ENCODE measurements at regions not wholly inside any gene's neighbourhood (a gene's known extent, or its start where the extent isn't known, plus 50 kb on each side); places are given as distances from the start of the nearest gene placed in this dataset.
"Not testable (repeated sequence)": the region's sequence is repeated elsewhere in the genome, so short reads cannot be mapped to it uniquely, and the experiment has no call there.

DNA sequence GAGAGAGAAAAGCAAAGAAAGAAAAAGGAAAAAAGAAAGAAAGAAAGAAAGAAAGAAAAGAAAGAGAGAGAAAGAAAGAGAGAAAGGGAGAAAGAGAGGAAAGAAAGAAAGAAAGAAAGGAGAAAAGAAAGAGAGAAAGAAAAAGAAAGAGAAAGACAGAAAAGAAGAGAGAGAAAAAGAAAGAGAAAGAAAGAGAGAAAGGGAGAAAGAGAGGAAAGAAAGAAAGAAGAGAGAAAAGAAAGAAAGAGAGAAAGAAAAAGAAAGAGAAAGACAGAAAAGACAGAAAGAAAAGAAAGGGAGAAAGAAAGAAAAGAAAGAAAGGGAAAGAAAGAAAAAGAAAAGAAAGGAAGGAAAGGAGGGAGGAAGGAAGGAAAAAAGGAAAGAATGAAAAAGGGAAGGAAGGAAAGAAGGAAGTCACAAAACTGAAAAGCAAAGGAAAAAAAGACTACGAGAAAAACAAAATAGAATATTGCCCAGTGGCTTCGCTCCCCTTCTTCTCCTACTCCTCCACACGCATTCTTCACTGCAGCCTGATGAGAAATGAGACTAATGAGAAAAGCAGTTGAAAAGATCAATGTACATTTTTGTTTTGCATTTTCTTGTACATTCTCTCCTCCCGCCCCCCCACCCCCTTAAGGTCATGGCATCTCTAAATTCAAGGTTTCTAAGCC lies 170.0 kb downstream of the SOD2 start:
- DNase-seq, result no peak

DNA sequence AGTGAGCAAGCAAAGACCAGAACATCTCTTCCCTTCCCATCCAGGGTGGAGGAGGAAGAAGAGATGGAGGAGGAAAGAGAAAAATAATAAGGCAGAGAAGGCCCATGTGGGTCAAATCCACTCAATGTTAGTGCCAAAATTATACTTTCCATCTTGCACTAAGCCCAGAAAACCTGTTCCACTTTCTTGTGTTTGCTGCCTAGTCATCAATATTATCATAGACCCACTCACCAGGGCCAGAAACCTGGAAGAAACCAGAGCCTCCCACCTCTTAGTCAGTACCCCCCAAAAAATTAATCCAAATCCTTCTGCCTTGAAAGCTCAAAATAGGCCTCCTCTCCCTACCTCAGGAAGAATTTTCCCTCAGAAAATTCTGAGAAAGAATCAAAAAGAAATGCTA lies 171.1 kb downstream of the SOD2 start:
- no peak for DNase-seq

GRCh38 chr6:159520002-159520401 lies 173.0 kb downstream of the SOD2 start:
- no peak for DNase-seq

DNA sequence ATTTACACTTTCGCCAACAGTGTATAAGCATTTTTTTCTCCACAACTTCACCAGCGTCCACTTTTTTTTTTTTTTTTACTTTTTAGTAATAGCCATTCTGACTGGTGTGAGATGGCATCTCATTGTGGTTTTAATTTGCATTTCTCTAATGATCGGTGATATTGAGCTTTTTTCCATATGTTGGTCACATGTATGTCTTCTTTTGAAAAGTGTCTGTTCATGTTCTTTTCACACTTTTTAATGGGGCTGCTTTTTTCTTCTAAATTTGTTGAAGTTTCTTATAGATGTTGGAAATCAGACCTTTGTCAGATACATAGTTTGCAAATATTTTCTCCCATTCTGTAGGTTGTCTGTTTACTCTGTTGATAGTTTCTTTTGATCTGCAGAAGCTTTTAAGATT lies 177.2 kb downstream of the SOD2 start:
- DNase-seq, result not testable (repeated sequence)

- no peak for DNase-seq
Observed at GRCh38 chr6:159513914-159514313, 179.1 kb downstream of the SOD2 start.

GRCh38 chr6:159513074-159513720 lies 179.8 kb downstream of the SOD2 start:
- DNase-seq, result no peak

DNA sequence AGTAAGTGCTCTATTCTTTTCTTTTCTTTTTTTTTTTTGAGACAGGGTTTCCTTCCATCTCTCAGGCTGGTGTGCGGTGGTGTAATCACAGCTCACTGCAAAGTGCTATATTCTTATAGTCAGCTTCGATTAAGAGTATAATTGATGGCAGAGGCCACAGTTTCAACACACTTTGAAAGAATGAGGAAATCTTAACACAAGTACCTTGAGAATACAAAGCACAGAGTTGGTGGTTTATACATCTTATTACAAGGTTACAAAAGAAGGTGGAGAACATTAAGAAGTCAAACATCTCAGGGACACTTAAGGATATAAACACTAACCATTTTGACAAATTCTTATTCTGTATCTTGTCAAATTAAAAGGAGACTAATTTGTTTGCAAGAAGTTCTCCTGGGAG lies 180.5 kb downstream of the SOD2 start:
- no peak for DNase-seq

DNA sequence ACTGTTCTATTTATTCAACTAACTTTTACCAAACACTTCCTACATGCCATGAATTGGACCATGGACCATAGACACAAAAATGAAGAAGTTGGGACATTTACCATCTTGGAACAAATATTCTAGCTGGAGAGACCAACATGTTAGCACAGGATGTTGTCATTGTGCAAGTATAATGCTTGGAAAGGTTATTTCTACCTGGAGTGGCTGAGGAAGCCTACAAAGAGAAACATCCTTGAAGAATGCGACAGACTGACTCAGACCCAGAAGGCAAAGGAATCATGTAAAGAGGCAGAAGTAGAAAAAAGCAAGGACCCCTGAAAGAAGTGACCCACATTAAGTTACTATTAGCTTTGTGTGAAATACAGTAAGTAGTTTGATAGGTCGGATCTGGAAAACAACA lies 180.9 kb downstream of the SOD2 start:
- DNase-seq, result no peak

GRCh38 chr6:159510141-159510540 lies 182.9 kb downstream of the SOD2 start:
- DNase-seq, result no peak

DNA sequence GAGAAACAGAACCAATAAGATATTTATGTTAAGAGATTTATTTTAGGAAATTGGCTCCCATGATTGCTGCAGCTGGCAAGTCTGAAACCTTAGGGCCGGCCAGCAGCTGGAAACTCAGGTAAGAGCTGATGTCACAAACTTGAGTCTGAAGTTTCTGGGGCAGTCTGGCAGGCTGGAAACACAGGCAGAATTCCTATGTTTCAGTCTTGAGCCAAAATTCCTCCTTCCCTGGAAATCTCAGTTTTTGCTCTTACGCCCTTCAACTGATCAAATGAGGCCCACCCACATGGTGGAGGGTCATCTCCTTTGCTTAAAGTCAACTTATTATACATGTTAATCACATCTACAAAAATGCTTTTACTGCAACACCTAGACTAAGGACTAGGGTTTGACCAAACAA lies 184.1 kb downstream of the SOD2 start:
- DNase-seq, result no peak

GRCh38 chr6:159506048-159506447 lies 187.0 kb downstream of the SOD2 start:
- no peak for DNase-seq

DNA sequence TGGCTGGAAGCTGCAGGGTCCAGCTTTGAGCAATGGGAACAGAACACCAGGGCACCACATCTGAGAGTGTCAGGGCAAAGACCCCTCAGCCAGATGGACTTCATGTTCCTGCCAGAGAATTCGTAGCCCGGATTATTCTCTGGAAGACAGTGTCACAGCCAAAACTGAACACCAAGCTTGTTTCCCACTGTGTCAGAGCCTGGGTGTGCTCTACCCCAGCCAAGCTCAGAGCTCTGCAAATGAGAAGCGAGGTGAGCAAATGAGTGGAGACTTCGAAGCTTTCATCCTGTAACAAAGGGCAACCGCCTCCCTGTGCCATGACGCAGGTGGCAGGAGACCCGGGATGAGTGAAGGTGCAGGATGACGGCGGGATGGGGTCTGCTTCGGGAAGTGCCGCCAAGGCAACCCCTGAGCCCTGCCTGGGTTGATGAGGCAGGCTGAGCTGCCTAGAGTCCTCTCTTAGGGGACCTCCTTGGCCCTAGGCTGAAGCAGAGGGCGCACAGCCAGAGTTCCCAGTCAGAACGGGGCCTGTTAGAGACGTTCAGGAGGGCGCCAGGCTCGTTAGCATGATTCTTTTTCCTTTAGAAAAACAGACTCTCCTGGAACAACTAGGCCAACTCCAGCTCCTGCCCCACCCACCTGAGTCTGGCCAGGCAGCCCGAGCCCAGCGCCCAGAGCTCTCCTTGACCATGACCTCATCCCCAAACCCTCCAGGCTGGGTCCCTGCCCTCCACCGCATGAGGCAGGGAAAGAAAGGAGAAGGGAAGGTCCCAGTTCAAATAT lies 187.7 kb downstream of the SOD2 start:
- no peak for DNase-seq

DNA sequence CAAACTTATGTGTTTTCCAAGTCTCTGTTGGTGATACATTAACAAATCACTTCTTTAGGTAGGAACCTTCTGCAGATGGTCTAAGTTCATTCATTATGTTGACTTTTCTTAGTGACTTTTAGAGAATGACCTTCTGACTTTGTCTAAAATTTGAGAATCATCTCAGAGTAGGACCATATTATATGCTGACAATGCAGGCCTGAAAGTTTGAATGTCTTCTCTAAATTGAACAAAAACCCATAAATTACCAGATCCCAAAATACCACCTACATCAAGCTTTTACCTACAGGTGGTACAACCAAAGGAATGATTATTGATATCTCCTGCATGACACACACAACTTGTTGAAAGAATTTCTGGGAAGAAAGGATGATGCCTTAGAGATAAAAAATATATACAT lies 191.5 kb downstream of the SOD2 start:
- DNase-seq, result no peak

DNA sequence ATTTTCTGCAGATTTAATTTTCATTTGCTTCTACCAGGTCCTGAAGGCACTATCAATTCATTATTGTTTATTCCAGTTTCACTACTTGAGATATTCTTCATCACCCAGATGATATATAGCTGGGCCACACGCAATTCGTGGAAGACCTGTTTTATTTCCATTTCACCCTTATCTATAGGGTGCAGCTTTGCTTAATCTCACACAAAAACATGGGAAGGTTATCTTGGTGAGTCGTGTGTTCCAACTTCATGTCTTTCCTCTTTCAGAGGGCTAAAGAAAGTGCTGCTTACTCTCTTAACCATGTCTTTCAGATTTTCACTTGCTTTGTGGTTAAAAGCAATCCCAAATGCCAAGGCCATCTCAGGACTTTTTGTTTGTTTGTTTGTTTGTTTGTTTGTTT lies 194.0 kb downstream of the SOD2 start:
- DNase-seq, result no peak

- DNase-seq, result no peak
Observed at GRCh38 chr6:159494586-159494972, 198.5 kb downstream of the SOD2 start.

DNA sequence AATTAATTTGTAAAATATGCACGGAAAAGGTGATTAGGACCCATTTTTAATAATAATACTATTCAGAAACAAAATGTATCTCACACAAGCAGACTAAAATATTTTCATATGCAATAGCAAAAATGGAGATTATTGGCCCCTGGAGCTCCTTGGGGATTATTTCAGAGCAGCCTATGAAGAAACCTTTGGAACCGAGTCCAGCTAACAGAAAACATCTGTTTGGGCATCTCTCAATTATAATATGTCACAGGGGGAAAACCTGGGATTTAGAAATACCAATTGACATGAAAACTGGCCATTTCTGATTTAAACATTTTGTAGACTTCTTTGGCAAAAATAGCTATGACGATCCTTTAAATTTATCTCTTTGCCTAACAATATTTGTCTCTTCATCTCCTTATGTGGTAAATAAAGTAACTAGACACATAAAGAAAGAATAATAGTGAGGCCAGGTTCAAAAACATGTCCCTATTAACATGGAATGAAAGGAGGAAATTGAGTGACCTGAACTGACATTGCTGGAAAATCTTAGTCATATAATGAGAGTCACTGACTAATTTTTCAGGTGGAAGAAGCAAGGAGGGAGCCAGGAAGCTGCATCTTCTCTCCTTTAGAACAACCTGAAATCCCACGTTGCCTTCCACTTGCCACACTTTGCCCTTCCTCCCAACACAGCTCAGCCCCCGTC lies 199.0 kb downstream of the SOD2 start:
- no peak for DNase-seq

DNA sequence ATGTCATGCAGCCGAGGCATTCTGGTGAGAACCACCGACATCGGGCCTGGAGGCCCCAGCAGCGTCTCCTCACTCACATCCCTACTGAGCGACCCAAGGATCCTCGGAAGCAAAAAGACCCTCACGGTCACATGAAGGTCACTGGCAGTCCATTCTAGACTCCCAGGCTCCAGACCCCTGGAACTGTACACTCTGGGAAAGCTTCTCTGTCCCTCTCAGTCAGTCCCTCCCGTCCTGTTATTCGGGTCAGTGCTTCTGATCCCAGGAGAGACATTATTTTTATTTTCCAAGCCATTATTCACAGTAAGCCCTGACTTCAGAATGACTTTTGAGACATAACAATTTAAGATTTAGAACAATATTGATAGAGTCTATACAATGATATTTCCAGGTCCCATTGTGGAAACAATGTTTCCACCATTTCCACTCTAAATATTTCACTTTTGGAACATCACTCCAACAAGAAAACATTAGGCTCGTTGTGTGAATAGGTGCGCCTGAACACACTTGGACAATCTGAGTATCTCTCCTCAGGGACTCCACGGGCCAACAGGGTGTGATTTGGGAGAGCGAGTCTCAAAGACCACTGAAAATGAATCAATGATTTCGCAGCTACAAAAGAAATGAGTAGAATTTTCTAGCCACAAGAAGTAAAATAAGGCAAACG lies 199.7 kb downstream of the SOD2 start:
- no peak for DNase-seq

DNA sequence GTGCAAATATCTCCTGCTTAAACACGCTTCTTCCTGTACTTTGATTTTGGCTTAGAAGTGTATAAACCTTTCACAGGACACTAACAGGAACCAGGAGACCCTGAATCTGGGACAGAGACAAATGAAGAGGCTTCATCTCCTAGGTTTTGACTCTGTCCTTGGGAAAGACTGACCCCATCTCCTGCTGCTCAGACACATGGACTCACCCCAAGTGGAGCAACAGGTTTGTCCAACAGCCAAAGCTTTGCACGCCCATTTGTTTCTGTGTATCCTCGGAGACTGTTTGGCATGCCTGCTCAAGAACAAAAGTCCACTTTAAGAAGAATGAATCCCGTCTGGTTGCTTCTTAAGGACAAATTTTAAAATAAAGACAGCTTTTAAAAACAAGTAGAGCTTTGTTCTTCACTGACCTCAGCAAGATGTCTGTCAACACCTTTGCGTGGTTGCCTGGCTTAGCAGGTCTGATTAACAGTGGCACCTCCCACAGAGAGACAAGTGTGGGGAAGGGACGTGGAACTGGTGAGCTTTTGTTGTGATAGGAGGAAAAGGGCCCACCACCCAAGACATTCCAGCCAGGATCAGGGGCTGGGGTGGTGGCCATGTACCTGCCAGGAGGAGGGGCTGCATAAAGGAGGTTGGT lies 202.6 kb downstream of the SOD2 start:
- no peak for DNase-seq

DNA sequence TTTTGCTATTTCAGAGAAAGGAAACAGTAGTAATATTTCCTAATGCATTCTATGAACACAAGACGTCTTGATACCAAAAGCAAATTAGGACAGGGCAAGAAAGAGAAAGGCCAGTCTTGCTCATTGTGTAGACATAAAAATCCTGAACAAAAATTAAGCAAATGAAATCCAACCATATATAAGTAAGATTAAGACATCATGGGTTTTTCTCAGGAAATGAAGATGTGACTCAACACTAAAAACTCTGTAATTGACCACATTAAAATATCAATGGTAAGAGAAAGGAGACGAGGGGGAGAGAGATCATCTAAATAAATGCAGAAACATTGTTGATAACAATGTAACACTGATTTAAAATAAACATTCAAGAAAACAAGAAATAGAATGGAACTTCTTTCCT lies 205.4 kb downstream of the SOD2 start:
- no peak for DNase-seq

DNA sequence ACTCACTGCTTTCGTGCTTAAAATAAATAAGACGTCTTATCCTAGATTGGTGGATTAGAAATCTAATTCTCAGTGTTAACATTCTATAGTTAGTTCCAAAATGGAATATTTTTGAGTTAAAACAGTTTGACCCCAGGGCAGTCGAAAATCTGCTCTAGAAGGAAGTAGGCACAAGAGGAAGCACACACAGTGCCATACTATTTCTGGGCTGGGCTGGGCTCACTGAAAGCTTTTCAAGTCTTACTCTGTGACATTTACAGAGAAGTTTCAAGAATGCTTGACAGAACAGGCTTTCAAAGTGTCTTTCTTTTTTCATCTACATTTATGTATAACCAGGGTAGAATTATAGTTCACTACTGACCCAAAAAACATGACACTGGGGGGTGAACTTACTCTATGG lies 209.8 kb downstream of the SOD2 start:
- no peak for DNase-seq

DNA sequence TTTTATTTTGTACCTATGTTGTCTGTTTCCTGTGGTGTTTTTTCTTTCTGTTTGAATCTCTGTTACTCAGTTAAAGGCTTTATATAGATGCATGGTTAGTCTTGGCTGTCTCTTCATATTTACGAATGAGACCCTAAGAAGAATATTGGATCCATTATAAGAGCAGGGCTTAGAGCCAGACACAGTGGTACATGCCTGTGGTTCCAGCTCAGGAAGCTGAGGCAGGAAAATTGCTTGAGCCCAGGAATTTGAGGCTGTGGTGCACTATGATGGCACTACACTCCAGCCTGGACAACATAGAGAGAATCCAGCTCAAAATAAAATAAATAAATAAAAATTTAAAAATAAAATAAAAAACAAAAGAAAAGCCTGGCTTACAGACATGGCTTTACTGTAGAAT lies 211.1 kb downstream of the SOD2 start:
- no peak for DNase-seq

DNA sequence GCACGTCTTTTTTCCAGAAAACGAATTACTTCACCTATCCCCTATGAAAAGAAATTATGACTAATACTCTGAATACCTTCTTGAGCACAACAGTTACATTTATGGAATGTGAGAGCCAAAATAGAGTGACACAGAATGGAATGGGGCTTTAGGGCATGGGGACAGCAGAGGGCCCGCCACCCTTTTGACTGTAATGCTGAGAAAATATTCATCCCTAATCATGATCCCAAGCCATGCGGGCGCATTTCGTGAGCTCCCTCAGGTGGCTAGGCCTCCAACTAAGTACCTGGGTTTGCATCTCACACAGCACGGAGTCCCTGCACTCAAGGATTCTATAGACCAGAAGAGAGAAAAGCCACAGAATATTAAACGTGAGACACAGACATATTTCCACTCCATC lies 212.6 kb downstream of the SOD2 start:
- DNase-seq, result no peak

Data from T-helper 2 cell (primary cell).